ENCODE measurements at regions not wholly inside any gene's neighbourhood (a gene's known extent, or its start where the extent isn't known, plus 50 kb on each side); places are given as distances from the start of the nearest gene placed in this dataset.

- Histone ChIP-seq H3K27me3 (ENCODE audit: control insufficient read depth, insufficient read depth, low read length) (no peaks in the 10 kb centered on the region), H2AFZ (no peak overlapping the region), H3K4me2 (ENCODE audit: low read length) (no peak overlapping the region), H3K4me1 (no peaks in the 10 kb centered on the region), H3K9me3 (ENCODE audit: control insufficient read depth, low read length) (no peaks in the 10 kb centered on the region), H3K27ac (no peak overlapping the region), H3K9ac (no peak overlapping the region), H3K79me2 (no peaks in the 10 kb centered on the region), H3K36me3 (ENCODE audit: control insufficient read depth, insufficient read depth, low read length) (no peaks in the 10 kb centered on the region), H3K4me3 (ENCODE audit: low read depth, low read length) (no peak overlapping the region)
- TF ChIP-seq CTCF (IDR thresholded peaks at IDR 0.05), result no peak
Observed at GRCh38 chr12:24582954-24583601, 365.8 kb downstream of the BCAT1 start.

- H3K27me3 ChIP-seq (ENCODE audit: control insufficient read depth, insufficient read depth, low read length), result no peaks in the 10 kb centered on the region
- no peak overlapping the region for H3K4me3 ChIP-seq (ENCODE audit: low read depth, low read length)
- H3K4me1 ChIP-seq, result no peaks in the 10 kb centered on the region
- no peak overlapping the region for H3K9ac ChIP-seq
- no peaks in the 10 kb centered on the region for H3K79me2 ChIP-seq
- no peak for TF ChIP-seq CTCF (IDR thresholded peaks at IDR 0.05)
- no peaks in the 10 kb centered on the region for H3K36me3 ChIP-seq (ENCODE audit: control insufficient read depth, insufficient read depth, low read length)
- H3K27ac ChIP-seq, result no peak overlapping the region
- no peaks in the 10 kb centered on the region for H3K9me3 ChIP-seq (ENCODE audit: control insufficient read depth, low read length)
- no peak overlapping the region for H3K4me2 ChIP-seq (ENCODE audit: low read length)
- H2AFZ ChIP-seq, result no peak overlapping the region
Observed at GRCh38 chr12:24574538-24574937, 374.4 kb downstream of the BCAT1 start.

GRCh38 chr12:24573621-24574020 is 375.3 kb downstream of the BCAT1 start:
- H3K27me3 ChIP-seq (ENCODE audit: control insufficient read depth, insufficient read depth, low read length), result no peaks in the 10 kb centered on the region
- H3K27ac ChIP-seq, result no peak overlapping the region
- no peak overlapping the region for H3K4me2 ChIP-seq (ENCODE audit: low read length)
- H2AFZ ChIP-seq, result no peak overlapping the region
- no peak for TF ChIP-seq CTCF (IDR thresholded peaks at IDR 0.05)
- no peak overlapping the region for H3K4me3 ChIP-seq (ENCODE audit: low read depth, low read length)
- H3K4me1 ChIP-seq, result no peaks in the 10 kb centered on the region
- H3K9ac ChIP-seq, result no peak overlapping the region
- H3K9me3 ChIP-seq (ENCODE audit: control insufficient read depth, low read length), result no peaks in the 10 kb centered on the region
- no peaks in the 10 kb centered on the region for H3K36me3 ChIP-seq (ENCODE audit: control insufficient read depth, insufficient read depth, low read length)
- no peaks in the 10 kb centered on the region for H3K79me2 ChIP-seq

GRCh38 chr12:24565300-24565699 is 383.6 kb downstream of the BCAT1 start:
- no peak for TF ChIP-seq CTCF (IDR thresholded peaks at IDR 0.05)
- H3K4me2 ChIP-seq (ENCODE audit: low read length), result no peak overlapping the region
- no peaks in the 10 kb centered on the region for H3K9me3 ChIP-seq (ENCODE audit: control insufficient read depth, low read length)
- H2AFZ ChIP-seq, result no peak overlapping the region
- no peaks in the 10 kb centered on the region for H3K27me3 ChIP-seq (ENCODE audit: control insufficient read depth, insufficient read depth, low read length)
- H3K79me2 ChIP-seq, result no peaks in the 10 kb centered on the region
- no peaks in the 10 kb centered on the region for H3K36me3 ChIP-seq (ENCODE audit: control insufficient read depth, insufficient read depth, low read length)
- no peaks in the 10 kb centered on the region for H3K4me1 ChIP-seq
- no peak overlapping the region for H3K4me3 ChIP-seq (ENCODE audit: low read depth, low read length)
- no peak overlapping the region for H3K27ac ChIP-seq
- no peak overlapping the region for H3K9ac ChIP-seq

- Histone ChIP-seq H3K27me3 (ENCODE audit: control insufficient read depth, insufficient read depth, low read length) (no peaks in the 10 kb centered on the region), H3K9ac (no peak overlapping the region), H3K27ac (no peak overlapping the region), H3K36me3 (ENCODE audit: control insufficient read depth, insufficient read depth, low read length) (no peaks in the 10 kb centered on the region), H2AFZ (peak overlapping the region; percentile 31), H3K79me2 (no peaks in the 10 kb centered on the region), H3K9me3 (ENCODE audit: control insufficient read depth, low read length) (no peaks in the 10 kb centered on the region), H3K4me1 (no peaks in the 10 kb centered on the region), H3K4me2 (ENCODE audit: low read length) (peak overlapping the region; percentile 95), H3K4me3 (ENCODE audit: low read depth, low read length) (peak overlapping the region; percentile 58)
- TF ChIP-seq CTCF (IDR thresholded peaks at IDR 0.05), result no peak
Observed at GRCh38 chr12:24562771-24563431, 386.0 kb downstream of the BCAT1 start.
